HL-60 (cell line): ENCODE measurements at regions not wholly inside any gene's neighbourhood (a gene's known extent, or its start where the extent isn't known, plus 50 kb on each side); places are given as distances from the start of the nearest gene placed in this dataset.

Experiments used
- DNase-seq, 2 experiments: peaks; one replicate each; pipeline ENCODE4 v3.0.0-alpha.2; 2010 to 2020; ENCODE audit warnings: low read depth in 1 of 2, low spot score in 1 of 2
- H3K27ac ChIP-seq: fragments of 250-450 bp; sonication (Bioruptor Pico); replicated peaks from 2 replicates; pipeline ENCODE4 v1.5.1; 2020; ENCODE audit warnings: mild to moderate bottlenecking, moderate library complexity
- H3K27me3 ChIP-seq: fragments of 250-450 bp; sonication (Bioruptor Pico); 2 replicates; pipeline ENCODE4 v1.5.1; 2021; ENCODE audit warnings: mild to moderate bottlenecking, moderate library complexity; ENCODE audit not compliant: insufficient read depth, poor library complexity, severe bottlenecking
- H3K4me3 ChIP-seq: replicated peaks from 2 replicates; pipeline ENCODE4 v1.5.1; 2011; ENCODE audit warnings: mild to moderate bottlenecking, control low read depth, low read length; ENCODE audit not compliant: insufficient read depth
- GABPA ChIP-seq: IDR thresholded peaks from 2 replicates; pipeline ENCODE4 v1.6.1; 2012; ENCODE audit warnings: low read depth
- POLR2AphosphoS5 ChIP-seq: IDR thresholded peaks from 2 replicates; pipeline ENCODE4 v1.6.1; 2012; ENCODE audit warnings: low read depth
- SPI1 ChIP-seq: IDR thresholded peaks from 2 replicates; pipeline ENCODE4 v1.6.1; 2012; ENCODE audit warnings: low read depth, mild to moderate bottlenecking, borderline replicate concordance
- TF ChIP-seq, protein P1 (sequence below): IDR thresholded peaks from one replicate; pipeline ENCODE4 v1.5.1; 2011; ENCODE audit warnings: low read length, control low read depth, inconsistent platforms; ENCODE audit not compliant: insufficient read depth
- TF ChIP-seq, protein P2 (sequence below): IDR thresholded peaks from 2 replicates; pipeline ENCODE4 v1.6.1; 2012; ENCODE audit warnings: low read depth; ENCODE audit not compliant: insufficient replicate concordance

DNA sequence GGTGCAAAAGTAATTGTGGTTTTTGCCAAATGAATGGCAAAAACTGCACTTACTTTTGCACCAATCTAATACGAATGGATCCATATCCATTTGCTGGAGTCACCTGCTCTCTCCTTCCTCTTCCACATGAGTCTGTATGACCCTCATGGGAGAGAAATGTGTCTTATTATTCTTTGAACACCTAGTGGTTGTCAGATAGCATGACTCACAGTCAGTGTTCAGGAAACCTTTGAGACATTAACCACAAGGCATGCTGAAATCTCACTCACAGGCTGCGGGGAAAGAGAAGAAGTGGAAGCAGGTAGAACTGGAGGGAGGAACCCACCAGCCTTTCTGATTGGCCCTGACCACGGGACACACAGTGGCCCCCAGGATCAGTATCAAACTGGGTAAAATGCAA, 222.8 kb upstream of the KLF4 start:
- peak; percentile 54 to 74 for DNase-seq
- no peak overlapping the region for H3K27ac ChIP-seq
- TF ChIP-seq, protein P1, sequence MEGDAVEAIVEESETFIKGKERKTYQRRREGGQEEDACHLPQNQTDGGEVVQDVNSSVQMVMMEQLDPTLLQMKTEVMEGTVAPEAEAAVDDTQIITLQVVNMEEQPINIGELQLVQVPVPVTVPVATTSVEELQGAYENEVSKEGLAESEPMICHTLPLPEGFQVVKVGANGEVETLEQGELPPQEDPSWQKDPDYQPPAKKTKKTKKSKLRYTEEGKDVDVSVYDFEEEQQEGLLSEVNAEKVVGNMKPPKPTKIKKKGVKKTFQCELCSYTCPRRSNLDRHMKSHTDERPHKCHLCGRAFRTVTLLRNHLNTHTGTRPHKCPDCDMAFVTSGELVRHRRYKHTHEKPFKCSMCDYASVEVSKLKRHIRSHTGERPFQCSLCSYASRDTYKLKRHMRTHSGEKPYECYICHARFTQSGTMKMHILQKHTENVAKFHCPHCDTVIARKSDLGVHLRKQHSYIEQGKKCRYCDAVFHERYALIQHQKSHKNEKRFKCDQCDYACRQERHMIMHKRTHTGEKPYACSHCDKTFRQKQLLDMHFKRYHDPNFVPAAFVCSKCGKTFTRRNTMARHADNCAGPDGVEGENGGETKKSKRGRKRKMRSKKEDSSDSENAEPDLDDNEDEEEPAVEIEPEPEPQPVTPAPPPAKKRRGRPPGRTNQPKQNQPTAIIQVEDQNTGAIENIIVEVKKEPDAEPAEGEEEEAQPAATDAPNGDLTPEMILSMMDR = no peak
- TF ChIP-seq SPI1 = peak; percentile 49; the same call in 1 of the 2 replicates
- H3K27me3 ChIP-seq = no peaks in the 10 kb centered on the region
- no peak overlapping the region for H3K4me3 ChIP-seq

DNA sequence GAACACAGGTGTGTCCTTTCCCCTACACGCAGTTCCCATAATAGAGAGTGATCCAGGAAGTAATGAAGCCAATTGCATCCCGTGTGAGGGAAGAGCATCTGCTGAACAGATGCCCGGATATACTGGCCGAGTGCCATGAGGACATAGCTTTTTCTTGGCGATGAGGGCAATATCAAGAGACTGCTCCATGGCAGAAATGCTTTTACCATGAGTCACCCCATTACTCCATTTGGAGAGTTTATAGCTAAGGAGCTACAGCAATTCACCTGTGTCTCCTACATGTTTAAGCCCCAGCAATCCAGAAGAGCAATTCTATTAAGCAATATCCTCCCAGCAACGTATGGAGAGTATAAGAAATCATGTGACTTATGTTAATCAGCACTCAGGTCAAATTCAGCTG, 222.0 kb upstream of the KLF4 start:
- TF ChIP-seq POLR2AphosphoS5 (no peak), SPI1 (no peak), GABPA (no peak)
- TF ChIP-seq, protein P1 = no peak
- TF ChIP-seq, protein P2, sequence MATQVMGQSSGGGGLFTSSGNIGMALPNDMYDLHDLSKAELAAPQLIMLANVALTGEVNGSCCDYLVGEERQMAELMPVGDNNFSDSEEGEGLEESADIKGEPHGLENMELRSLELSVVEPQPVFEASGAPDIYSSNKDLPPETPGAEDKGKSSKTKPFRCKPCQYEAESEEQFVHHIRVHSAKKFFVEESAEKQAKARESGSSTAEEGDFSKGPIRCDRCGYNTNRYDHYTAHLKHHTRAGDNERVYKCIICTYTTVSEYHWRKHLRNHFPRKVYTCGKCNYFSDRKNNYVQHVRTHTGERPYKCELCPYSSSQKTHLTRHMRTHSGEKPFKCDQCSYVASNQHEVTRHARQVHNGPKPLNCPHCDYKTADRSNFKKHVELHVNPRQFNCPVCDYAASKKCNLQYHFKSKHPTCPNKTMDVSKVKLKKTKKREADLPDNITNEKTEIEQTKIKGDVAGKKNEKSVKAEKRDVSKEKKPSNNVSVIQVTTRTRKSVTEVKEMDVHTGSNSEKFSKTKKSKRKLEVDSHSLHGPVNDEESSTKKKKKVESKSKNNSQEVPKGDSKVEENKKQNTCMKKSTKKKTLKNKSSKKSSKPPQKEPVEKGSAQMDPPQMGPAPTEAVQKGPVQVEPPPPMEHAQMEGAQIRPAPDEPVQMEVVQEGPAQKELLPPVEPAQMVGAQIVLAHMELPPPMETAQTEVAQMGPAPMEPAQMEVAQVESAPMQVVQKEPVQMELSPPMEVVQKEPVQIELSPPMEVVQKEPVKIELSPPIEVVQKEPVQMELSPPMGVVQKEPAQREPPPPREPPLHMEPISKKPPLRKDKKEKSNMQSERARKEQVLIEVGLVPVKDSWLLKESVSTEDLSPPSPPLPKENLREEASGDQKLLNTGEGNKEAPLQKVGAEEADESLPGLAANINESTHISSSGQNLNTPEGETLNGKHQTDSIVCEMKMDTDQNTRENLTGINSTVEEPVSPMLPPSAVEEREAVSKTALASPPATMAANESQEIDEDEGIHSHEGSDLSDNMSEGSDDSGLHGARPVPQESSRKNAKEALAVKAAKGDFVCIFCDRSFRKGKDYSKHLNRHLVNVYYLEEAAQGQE = no peak
- Histone ChIP-seq H3K4me3 (no peak overlapping the region), H3K27ac (no peak overlapping the region), H3K27me3 (no peaks in the 10 kb centered on the region)
- peak; percentile 4 to 29 for DNase-seq

DNA sequence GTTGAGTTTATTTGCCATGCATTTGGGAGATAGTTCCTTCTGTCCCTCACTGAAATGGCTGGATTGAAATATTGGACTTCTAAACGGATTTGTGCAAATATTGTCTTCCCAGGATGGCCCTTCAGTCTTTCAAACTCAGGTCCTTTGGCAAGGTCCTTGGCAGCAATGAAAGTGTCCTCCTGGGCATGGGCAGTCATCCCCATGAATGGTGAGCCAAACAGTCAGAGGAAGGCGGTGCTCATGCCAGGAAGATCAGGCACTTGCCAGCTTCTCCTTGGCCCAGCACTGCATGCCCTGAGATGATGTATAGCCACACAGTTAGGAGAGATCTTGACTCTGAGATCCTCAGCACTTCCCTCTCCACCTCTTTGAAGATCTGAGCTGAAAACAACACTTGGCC, 221.4 kb upstream of the KLF4 start:
- TF ChIP-seq, protein P2 = no peak
- no peak for TF ChIP-seq GABPA
- TF ChIP-seq SPI1 = no peak
- TF ChIP-seq POLR2AphosphoS5 = no peak
- TF ChIP-seq, protein P1 = no peak
- no peak overlapping the region for H3K4me3 ChIP-seq
- H3K27me3 ChIP-seq = no peaks in the 10 kb centered on the region
- no peak overlapping the region for H3K27ac ChIP-seq
- DNase-seq = no peak

DNA sequence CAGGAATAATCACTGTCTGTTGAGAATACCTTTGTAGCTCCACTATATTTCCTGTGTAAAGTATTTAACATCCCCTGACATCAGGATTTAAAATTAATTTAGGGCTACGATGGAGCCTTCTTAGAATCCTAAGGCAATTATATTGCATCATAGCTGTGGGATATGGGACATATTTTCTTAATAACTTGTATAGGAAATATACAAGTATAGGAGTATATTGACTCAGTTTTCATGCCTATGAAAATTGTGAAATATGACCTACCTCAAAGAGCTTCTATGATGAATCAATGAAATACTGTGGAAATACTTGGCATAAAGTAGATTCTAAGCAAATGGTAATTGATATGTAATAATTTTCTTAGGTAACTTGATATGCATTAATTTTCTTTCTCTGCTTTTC, 221.0 kb upstream of the KLF4 start:
- no peak overlapping the region for H3K4me3 ChIP-seq
- no peak overlapping the region for H3K27ac ChIP-seq
- H3K27me3 ChIP-seq = no peaks in the 10 kb centered on the region
- no peak for DNase-seq
- TF ChIP-seq POLR2AphosphoS5 = no peak
- TF ChIP-seq, protein P2 = no peak
- no peak for TF ChIP-seq SPI1
- TF ChIP-seq, protein P1 = no peak
- TF ChIP-seq GABPA = no peak
